Activated T-helper 2 cell treated with anti-CD3 and anti-CD28 coated beads, Interferon-gamma antibody, Interleukin-2, Interleukin-4, amounts not matched to agents 10 μg/mL and 5 μg/mL and 100 μg/mL, durations not matched to agents 14 hours and 24 hours and 36 hours (primary cell): ENCODE measurements at regions not wholly inside any gene's neighbourhood (a gene's known extent, or its start where the extent isn't known, plus 50 kb on each side); places are given as distances from the start of the nearest gene placed in this dataset.
"Not testable (repeated sequence)": the region's sequence is repeated elsewhere in the genome, so short reads cannot be mapped to it uniquely, and the experiment has no call there.

Source experiments
- DNase-seq: peaks from one replicate; pipeline ENCODE4 v3.0.0; 2021; ENCODE audit warnings: low spot score
- H3K27ac Mint-ChIP-seq: one replicate; pipeline ENCODE4 v1.8.0; 2021; ENCODE audit warnings: mixed read lengths
- H3K27me3 Mint-ChIP-seq: one replicate; pipeline ENCODE4 v1.8.0; 2021; ENCODE audit warnings: low read depth, mixed read lengths
- H3K36me3 Mint-ChIP-seq: one replicate; pipeline ENCODE4 v1.8.0; 2021; ENCODE audit warnings: low read depth, mixed read lengths
- H3K4me1 Mint-ChIP-seq: one replicate; pipeline ENCODE4 v1.8.0; 2021; ENCODE audit warnings: low read depth, mixed read lengths
- H3K4me3 Mint-ChIP-seq: one replicate; pipeline ENCODE4 v1.8.0; 2021; ENCODE audit warnings: low read depth, mild to moderate bottlenecking, moderate library complexity, mixed read lengths
- H3K9me3 Mint-ChIP-seq: one replicate; pipeline ENCODE4 v1.8.0; 2021; ENCODE audit warnings: mixed read lengths
- intact Hi-C: fragments of 100-400 bp; cut with micrococcal nuclease; formaldehyde crosslinking; loops from one replicate; pipeline ENCODE4 v1.15.1; 2023

- Mint-ChIP-seq H3K27me3 (peaks cover 10% of the 10 kb centered on the region), H3K27ac (no peak overlapping the region), H3K9me3 (no peaks in the 10 kb centered on the region), H3K36me3 (no peaks in the 10 kb centered on the region), H3K4me3 (no peak overlapping the region), H3K4me1 (no peaks in the 10 kb centered on the region)
- DNase-seq: no peak
- intact Hi-C loops: no loop called here
Observed at GRCh38 chr18:54433368-54433767, 75.7 kb downstream of the C18orf54 start.

- intact Hi-C loops: no loop called here
- no peaks in the 10 kb centered on the region for H3K9me3 Mint-ChIP-seq
- no peak overlapping the region for H3K4me3 Mint-ChIP-seq
- H3K27me3 Mint-ChIP-seq: peaks cover 15% of the 10 kb centered on the region
- no peaks in the 10 kb centered on the region for H3K4me1 Mint-ChIP-seq
- no peaks in the 10 kb centered on the region for H3K36me3 Mint-ChIP-seq
- DNase-seq: no peak
- H3K27ac Mint-ChIP-seq: no peak overlapping the region
Observed at GRCh38 chr18:54433857-54434256, 76.2 kb downstream of the C18orf54 start.

- H3K27ac Mint-ChIP-seq: no peak overlapping the region
- intact Hi-C loops: no loop called here
- peaks cover 17% of the 10 kb centered on the region for H3K27me3 Mint-ChIP-seq
Observed at GRCh38 chr18:54434453-54434852, 76.7 kb downstream of the C18orf54 start.

GRCh38 chr18:54436501-54436900, 78.8 kb downstream of the C18orf54 start:
- intact Hi-C loops: no loop called here
- Mint-ChIP-seq H3K27me3 (peaks cover 20% of the 10 kb centered on the region), H3K9me3 (no peaks in the 10 kb centered on the region), H3K4me3 (no peak overlapping the region), H3K36me3 (no peaks in the 10 kb centered on the region), H3K27ac (no peak overlapping the region), H3K4me1 (no peaks in the 10 kb centered on the region)
- DNase-seq: no peak

More at GRCh38 chr18:54434453-54434852, 76.7 kb downstream of the C18orf54 start:
- H3K4me1 Mint-ChIP-seq: no peaks in the 10 kb centered on the region
- H3K9me3 Mint-ChIP-seq: no peaks in the 10 kb centered on the region
- H3K4me3 Mint-ChIP-seq: no peak overlapping the region
- no peaks in the 10 kb centered on the region for H3K36me3 Mint-ChIP-seq
- DNase-seq: no peak

DNA sequence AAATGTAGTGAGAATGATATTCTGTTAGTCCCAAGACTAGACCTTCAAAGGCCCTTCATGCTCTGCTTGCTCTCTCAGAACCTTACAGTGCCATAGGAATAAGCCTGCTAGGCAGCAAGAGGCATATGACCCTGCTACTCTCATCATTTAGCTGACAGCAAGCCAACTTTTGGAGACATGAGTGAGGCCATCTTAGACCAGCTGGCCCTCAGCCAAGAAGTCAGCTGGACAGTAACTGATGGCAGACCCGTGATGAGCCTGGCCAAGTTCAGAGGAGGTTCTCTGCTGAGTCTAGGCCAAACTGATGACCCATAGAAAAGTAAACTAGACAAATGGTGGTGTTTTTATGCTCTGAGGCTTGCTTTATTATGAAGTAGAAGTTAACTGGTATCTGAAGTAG, 82.6 kb downstream of the C18orf54 start:
- peaks cover 1% of the 10 kb centered on the region for H3K4me1 Mint-ChIP-seq
- no peaks in the 10 kb centered on the region for H3K9me3 Mint-ChIP-seq
- no peak overlapping the region for H3K27ac Mint-ChIP-seq
- intact Hi-C loops: loop anchor here (5.0 kb wide), 1 partner anchor 542 kb away; no protein-coding TSS in a partner anchor
- DNase-seq: no peak
- H3K27me3 Mint-ChIP-seq: peaks cover 22% of the 10 kb centered on the region
- no peak overlapping the region for H3K4me3 Mint-ChIP-seq
- H3K36me3 Mint-ChIP-seq: no peaks in the 10 kb centered on the region

DNA sequence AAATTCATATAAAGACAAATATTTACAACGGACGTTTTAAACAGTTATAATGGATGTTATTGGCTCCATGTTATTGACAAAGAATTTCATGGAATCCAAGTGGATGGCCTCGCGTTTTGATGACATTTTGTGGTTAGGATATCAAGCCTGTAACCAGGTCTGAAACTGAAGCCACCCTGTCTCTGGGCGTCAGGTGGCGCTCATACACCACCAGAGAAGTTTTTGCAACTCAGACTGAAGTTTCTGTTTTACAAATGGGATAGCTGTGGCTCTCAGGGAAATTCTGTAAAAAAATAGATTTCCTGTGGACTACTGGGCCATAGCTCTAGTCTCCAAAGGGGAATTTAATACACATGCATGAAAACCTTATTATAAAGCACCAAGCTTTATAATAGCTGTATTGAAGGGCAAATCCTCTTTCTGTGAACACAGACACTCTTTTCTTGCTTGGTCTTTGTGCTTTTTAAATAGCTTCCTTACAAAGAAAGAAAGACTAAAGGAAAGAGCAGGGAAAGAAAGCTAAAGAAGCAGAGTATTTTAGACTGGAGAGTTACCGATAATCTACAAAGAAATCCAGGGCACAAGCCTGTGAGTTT, 86.7 kb downstream of the C18orf54 start:
- Mint-ChIP-seq H3K36me3 (no peaks in the 10 kb centered on the region), H3K4me1 (peaks cover 1% of the 10 kb centered on the region), H3K9me3 (no peaks in the 10 kb centered on the region), H3K4me3 (no peak overlapping the region), H3K27ac (no peak overlapping the region), H3K27me3 (peaks cover 17% of the 10 kb centered on the region)
- DNase-seq: no peak
- intact Hi-C loops: loop anchor here (1.0 to 5.0 kb wide), 2 partner anchors 227 to 538 kb away; no protein-coding TSS in a partner anchor

DNA sequence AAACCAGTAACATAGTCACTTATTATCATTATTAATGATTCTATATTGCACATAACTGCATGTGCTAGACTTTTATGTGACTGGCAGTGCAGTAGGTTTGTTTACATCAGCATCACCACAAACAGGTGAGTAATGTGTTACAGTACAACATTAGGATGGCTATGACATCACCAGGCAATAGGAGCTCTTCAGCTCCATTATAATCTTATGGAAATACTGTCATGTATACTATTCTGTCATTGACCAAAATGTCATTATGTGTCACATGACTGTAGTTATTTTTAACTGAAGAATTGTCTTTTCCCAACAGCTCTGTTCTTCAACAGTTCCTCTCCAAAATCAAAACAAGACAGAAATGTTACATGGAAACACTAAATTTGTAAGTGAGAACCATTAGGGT, 96.3 kb downstream of the C18orf54 start:
- Mint-ChIP-seq H3K4me3 (no peak overlapping the region), H3K36me3 (no peaks in the 10 kb centered on the region), H3K4me1 (no peaks in the 10 kb centered on the region), H3K27ac (no peak overlapping the region), H3K9me3 (no peaks in the 10 kb centered on the region), H3K27me3 (no peaks in the 10 kb centered on the region)
- intact Hi-C loops: no loop called here
- no peak for DNase-seq

GRCh38 chr18:54465502-54465901, 107.8 kb downstream of the C18orf54 start:
- Mint-ChIP-seq H3K4me1 (peaks cover 2% of the 10 kb centered on the region), H3K36me3 (no peaks in the 10 kb centered on the region), H3K4me3 (no peak overlapping the region), H3K27me3 (no peaks in the 10 kb centered on the region), H3K27ac (no peak overlapping the region), H3K9me3 (peaks cover 3% of the 10 kb centered on the region)
- DNase-seq: no peak
- intact Hi-C loops: no loop called here

DNA sequence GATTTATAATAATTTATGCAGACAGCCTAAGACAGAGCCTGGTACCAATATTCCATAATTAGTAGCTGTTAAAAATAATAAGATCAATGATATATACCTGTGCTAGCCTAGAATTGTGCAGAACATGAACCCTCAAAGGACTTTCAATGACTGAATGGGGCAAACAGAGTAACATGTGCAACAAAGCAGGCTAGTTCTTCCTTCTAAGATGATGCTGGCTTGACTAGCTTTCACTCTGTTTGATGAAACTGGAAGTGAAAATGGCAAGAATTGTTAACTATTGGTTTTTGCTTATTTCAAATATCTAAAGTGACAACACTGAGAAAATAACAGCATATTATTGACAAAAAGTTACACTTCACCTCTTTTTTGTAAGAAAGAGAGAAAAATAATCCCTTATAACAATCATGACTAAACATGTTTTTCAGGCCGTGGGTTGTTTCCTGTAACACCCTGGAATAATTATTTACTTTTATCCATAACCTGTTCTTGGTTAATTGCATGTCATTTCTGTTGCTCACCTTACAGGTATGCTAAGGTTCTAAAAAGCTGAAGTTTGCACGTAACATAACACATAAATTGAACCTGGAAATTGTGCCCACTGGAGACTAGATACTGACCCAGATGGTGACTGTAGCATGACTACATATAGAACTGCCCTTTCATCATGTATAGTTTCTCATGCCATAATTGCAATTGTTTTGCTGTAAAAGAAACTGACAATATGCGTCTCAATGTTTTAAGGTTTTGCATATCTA, 108.7 kb downstream of the C18orf54 start:
- intact Hi-C loops: no loop called here
- peaks cover 3% of the 10 kb centered on the region for H3K9me3 Mint-ChIP-seq
- no peaks in the 10 kb centered on the region for H3K36me3 Mint-ChIP-seq
- no peak for DNase-seq
- peaks cover 2% of the 10 kb centered on the region for H3K4me1 Mint-ChIP-seq
- no peak overlapping the region for H3K4me3 Mint-ChIP-seq
- no peak overlapping the region for H3K27ac Mint-ChIP-seq
- no peaks in the 10 kb centered on the region for H3K27me3 Mint-ChIP-seq

GRCh38 chr18:54479365-54479764, 111.7 kb upstream of the DYNAP start:
- peaks cover 6% of the 10 kb centered on the region for H3K27me3 Mint-ChIP-seq
- H3K27ac Mint-ChIP-seq: no peak overlapping the region
- H3K9me3 Mint-ChIP-seq: no peaks in the 10 kb centered on the region
- no peaks in the 10 kb centered on the region for H3K4me1 Mint-ChIP-seq
- intact Hi-C loops: no loop called here
- DNase-seq: no peak
- H3K36me3 Mint-ChIP-seq: no peaks in the 10 kb centered on the region
- no peak overlapping the region for H3K4me3 Mint-ChIP-seq

- intact Hi-C loops: no loop called here
- DNase-seq: no peak
- no peaks in the 10 kb centered on the region for H3K4me1 Mint-ChIP-seq
- peaks cover 8% of the 10 kb centered on the region for H3K27me3 Mint-ChIP-seq
- H3K9me3 Mint-ChIP-seq: no peaks in the 10 kb centered on the region
- no peak overlapping the region for H3K4me3 Mint-ChIP-seq
- no peaks in the 10 kb centered on the region for H3K36me3 Mint-ChIP-seq
- no peak overlapping the region for H3K27ac Mint-ChIP-seq
Observed at GRCh38 chr18:54480616-54481015, 110.4 kb upstream of the DYNAP start.

GRCh38 chr18:54502451-54502850, 88.6 kb upstream of the DYNAP start:
- H3K36me3 Mint-ChIP-seq, H3K9me3 Mint-ChIP-seq, H3K27ac Mint-ChIP-seq, intact Hi-C loops, DNase-seq, H3K4me3 Mint-ChIP-seq, H3K4me1 Mint-ChIP-seq, H3K27me3 Mint-ChIP-seq: not testable (repeated sequence)

GRCh38 chr18:54503131-54503894, 87.7 kb upstream of the DYNAP start:
- Mint-ChIP-seq H3K36me3 (no peaks in the 10 kb centered on the region), H3K27me3 (no peaks in the 10 kb centered on the region), H3K4me1 (no peaks in the 10 kb centered on the region), H3K4me3 (no peak overlapping the region), H3K9me3 (no peaks in the 10 kb centered on the region), H3K27ac (no peak overlapping the region)
- intact Hi-C loops: no loop called here
- no peak for DNase-seq
